Keratinocyte (primary cell): ENCODE measurements at regions not wholly inside any gene's neighbourhood (a gene's known extent, or its start where the extent isn't known, plus 50 kb on each side); places are given as distances from the start of the nearest gene placed in this dataset.
A peak's percentile ranks its signal among the peaks of the same experiment; 100 is the strongest.

ENCODE experiments used
- DNase-seq: peaks from one replicate; pipeline ENCODE4 v3.0.0-alpha.2; 2011; ENCODE audit warnings: low read depth, missing footprints, low spot score
- FAIRE-seq: peaks from 2 replicates; lab custom pipeline; 2011; peaks lifted over from hg19 to GRCh38; lab: Jason Lieb, UNC
- H2AFZ ChIP-seq: 2 replicates; pipeline ENCODE4 v1.6.0; 2012; ENCODE audit warnings: low read length, control low read depth, inconsistent platforms; ENCODE audit not compliant: control insufficient read depth
- H3K27ac ChIP-seq: 2 replicates; pipeline ENCODE4 v1.5.1; 2011; ENCODE audit warnings: low read length; ENCODE audit not compliant: control insufficient read depth, insufficient read depth
- H3K27me3 ChIP-seq: 3 replicates; pipeline ENCODE4 v1.6.0; 2011; ENCODE audit warnings: low read length; ENCODE audit not compliant: control insufficient read depth, insufficient read depth; ENCODE audit errors: extremely low read depth
- H3K36me3 ChIP-seq, 2 experiments: 2 replicates in 1 of 2; 3 replicates in 1 of 2; pipeline ENCODE4 v1.5.1; 2011; ENCODE audit warnings: low read length in 2 of 2, mild to moderate bottlenecking in 1 of 2; ENCODE audit not compliant: control insufficient read depth in 2 of 2, insufficient read depth in 2 of 2; ENCODE audit errors: extremely low read depth in 1 of 2
- H3K4me1 ChIP-seq: 3 replicates; pipeline ENCODE4 v1.5.1; 2011; ENCODE audit warnings: low read length; ENCODE audit not compliant: control insufficient read depth, insufficient read depth; ENCODE audit errors: extremely low read depth
- H3K4me2 ChIP-seq: 3 replicates; pipeline ENCODE4 v1.6.0; 2011; ENCODE audit warnings: low read depth, low read length; ENCODE audit not compliant: control insufficient read depth, insufficient read depth; ENCODE audit errors: extremely low read depth
- H3K4me3 ChIP-seq, 3 experiments: fragments of 200-600 bp in 1 of 3; sonication (generic) in 1 of 3; 2 replicates in 2 of 3; 3 replicates in 1 of 3; pipeline ENCODE4 v1.5.1; 2011 to 2016; ENCODE audit warnings: low read length in 3 of 3, mild to moderate bottlenecking in 3 of 3, control low read depth in 2 of 3, inconsistent platforms in 1 of 3, low read depth in 1 of 3, mixed read lengths in 1 of 3, mixed run types in 1 of 3, moderate library complexity in 1 of 3; ENCODE audit not compliant: control insufficient read depth in 2 of 3, insufficient read depth in 2 of 3; ENCODE audit errors: extremely low read depth in 1 of 3
- H3K79me2 ChIP-seq: 2 replicates; pipeline ENCODE4 v1.6.0; 2012; ENCODE audit warnings: low read length; ENCODE audit not compliant: control insufficient read depth, insufficient read depth
- H3K9ac ChIP-seq: 3 replicates; pipeline ENCODE4 v1.6.0; 2011; ENCODE audit warnings: low read length; ENCODE audit not compliant: control insufficient read depth, insufficient read depth; ENCODE audit errors: extremely low read depth
- H3K9me1 ChIP-seq: 3 replicates; pipeline ENCODE4 v1.6.0; 2011; ENCODE audit warnings: low read length; ENCODE audit not compliant: control insufficient read depth, insufficient read depth; ENCODE audit errors: extremely low read depth
- H3K9me3 ChIP-seq: 2 replicates; pipeline ENCODE4 v1.5.1; 2012; ENCODE audit warnings: low read depth, low read length; ENCODE audit not compliant: control insufficient read depth
- H4K20me1 ChIP-seq: 3 replicates; pipeline ENCODE4 v1.6.0; 2011; ENCODE audit warnings: low read length; ENCODE audit not compliant: control insufficient read depth, insufficient read depth; ENCODE audit errors: extremely low read depth
- EZH2 ChIP-seq: IDR thresholded peaks from one replicate; pipeline ENCODE4 v1.6.1; 2012; ENCODE audit warnings: inconsistent platforms, mild to moderate bottlenecking, low read length, moderate library complexity
- dilution Hi-C: fragments of 300-500 bp; cut with MboI; formaldehyde crosslinking; loops from one replicate; pipeline ENCODE4 v1.7.0; 2020; ENCODE audit warnings: low sequenced_read_pairs; ENCODE audit not compliant: extremely low pct_ligation_motif_present
- TF ChIP-seq, protein P1 (sequence below), 3 experiments: IDR thresholded peaks in 1 of 3; conservative IDR thresholded peaks in 1 of 3; optimal IDR thresholded peaks in 1 of 3; 2 replicates in 2 of 3; 3 replicates in 1 of 3; pipeline versions ENCODE3 to v1.5.1; 2011; ENCODE audit warnings: low read length in 3 of 3, mild to moderate bottlenecking in 3 of 3, moderate library complexity in 2 of 3, control low read depth in 1 of 3, inconsistent platforms in 1 of 3; ENCODE audit not compliant: insufficient read depth in 2 of 3; ENCODE audit errors: extremely low read depth in 1 of 3

DNA sequence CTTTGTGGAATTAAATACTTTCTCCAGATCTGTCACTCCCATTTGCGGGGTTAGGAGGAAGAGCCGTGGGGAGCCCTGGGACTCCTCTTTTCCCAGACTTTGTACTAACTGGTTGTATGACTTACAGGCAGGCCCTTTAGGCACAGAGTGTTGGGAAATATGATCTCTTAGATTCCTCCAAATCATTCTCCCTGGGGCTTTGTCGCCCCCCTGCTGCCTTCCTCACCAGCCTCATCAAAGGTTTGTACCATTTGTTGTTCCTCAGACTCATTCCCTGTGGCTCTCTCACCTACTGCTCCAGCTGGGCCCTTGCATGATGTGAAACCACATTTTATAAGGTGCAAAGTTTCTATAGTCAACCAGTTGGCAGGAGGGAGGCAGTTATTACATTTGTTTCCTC, 56.4 kb downstream of the CRYGS start:
- H3K27me3 ChIP-seq, result no peaks in the 10 kb centered on the region
- H3K9me3 ChIP-seq, result no peaks in the 10 kb centered on the region
- H3K4me3 ChIP-seq, result no peak overlapping the region
- DNase-seq (no peak), FAIRE-seq (no peak)
- H2AFZ ChIP-seq, result no peak overlapping the region
- H3K9ac ChIP-seq, result no peak overlapping the region
- TF ChIP-seq EZH2, result no peak
- TF ChIP-seq, protein P1, sequence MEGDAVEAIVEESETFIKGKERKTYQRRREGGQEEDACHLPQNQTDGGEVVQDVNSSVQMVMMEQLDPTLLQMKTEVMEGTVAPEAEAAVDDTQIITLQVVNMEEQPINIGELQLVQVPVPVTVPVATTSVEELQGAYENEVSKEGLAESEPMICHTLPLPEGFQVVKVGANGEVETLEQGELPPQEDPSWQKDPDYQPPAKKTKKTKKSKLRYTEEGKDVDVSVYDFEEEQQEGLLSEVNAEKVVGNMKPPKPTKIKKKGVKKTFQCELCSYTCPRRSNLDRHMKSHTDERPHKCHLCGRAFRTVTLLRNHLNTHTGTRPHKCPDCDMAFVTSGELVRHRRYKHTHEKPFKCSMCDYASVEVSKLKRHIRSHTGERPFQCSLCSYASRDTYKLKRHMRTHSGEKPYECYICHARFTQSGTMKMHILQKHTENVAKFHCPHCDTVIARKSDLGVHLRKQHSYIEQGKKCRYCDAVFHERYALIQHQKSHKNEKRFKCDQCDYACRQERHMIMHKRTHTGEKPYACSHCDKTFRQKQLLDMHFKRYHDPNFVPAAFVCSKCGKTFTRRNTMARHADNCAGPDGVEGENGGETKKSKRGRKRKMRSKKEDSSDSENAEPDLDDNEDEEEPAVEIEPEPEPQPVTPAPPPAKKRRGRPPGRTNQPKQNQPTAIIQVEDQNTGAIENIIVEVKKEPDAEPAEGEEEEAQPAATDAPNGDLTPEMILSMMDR (optimal IDR thresholded peaks at IDR 0.05 in 1 of 3, IDR thresholded peaks at IDR 0.05 in 1 of 3, conservative IDR thresholded peaks at IDR 0.05 in 1 of 3; ENCODE audit: extremely low read depth in 1 of 3, insufficient read depth in 2 of 3, low read length in 3 of 3), result peak in 1 of 3 experiments; percentile 30
- H3K9me1 ChIP-seq, result no peaks in the 10 kb centered on the region
- no peaks in the 10 kb centered on the region for H3K36me3 ChIP-seq
- H3K79me2 ChIP-seq, result no peaks in the 10 kb centered on the region
- no peak overlapping the region for H3K27ac ChIP-seq
- H3K4me1 ChIP-seq, result no peaks in the 10 kb centered on the region
- H4K20me1 ChIP-seq, result no peaks in the 10 kb centered on the region
- dilution Hi-C loops, result no loop called here
- H3K4me2 ChIP-seq, result no peak overlapping the region

DNA sequence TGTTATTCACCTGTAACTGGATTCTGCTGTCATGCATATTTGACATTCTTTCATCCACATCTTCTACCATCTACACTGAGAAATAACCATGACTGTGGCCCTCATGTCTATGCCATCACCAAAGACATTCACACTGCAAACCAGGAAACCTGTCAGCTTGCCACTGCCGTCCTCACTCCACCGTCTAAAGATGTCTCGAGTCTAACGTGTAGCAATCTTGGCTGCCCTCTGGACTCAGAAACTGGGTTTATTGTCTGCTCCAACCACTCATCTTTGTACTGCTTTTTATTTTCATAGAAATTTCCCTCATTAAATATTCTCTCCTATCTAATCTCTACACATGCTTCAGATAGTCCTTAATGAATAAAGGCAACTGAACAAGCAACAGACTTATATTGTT, 57.1 kb downstream of the CRYGS start:
- no peak for TF ChIP-seq EZH2
- TF ChIP-seq, protein P1 (optimal IDR thresholded peaks at IDR 0.05 in 1 of 3, IDR thresholded peaks at IDR 0.05 in 1 of 3, conservative IDR thresholded peaks at IDR 0.05 in 1 of 3; ENCODE audit: extremely low read depth in 1 of 3, insufficient read depth in 2 of 3, low read length in 3 of 3), result no peak
- no peaks in the 10 kb centered on the region for H3K36me3 ChIP-seq
- H3K9ac ChIP-seq, result no peak overlapping the region
- H3K27ac ChIP-seq, result no peak overlapping the region
- no peaks in the 10 kb centered on the region for H4K20me1 ChIP-seq
- H3K9me1 ChIP-seq, result no peaks in the 10 kb centered on the region
- no peaks in the 10 kb centered on the region for H3K4me1 ChIP-seq
- FAIRE-seq (no peak), DNase-seq (no peak)
- H2AFZ ChIP-seq, result no peak overlapping the region
- dilution Hi-C loops, result no loop called here
- H3K27me3 ChIP-seq, result no peaks in the 10 kb centered on the region
- H3K4me3 ChIP-seq, result no peak overlapping the region
- no peaks in the 10 kb centered on the region for H3K79me2 ChIP-seq
- no peak overlapping the region for H3K4me2 ChIP-seq
- no peaks in the 10 kb centered on the region for H3K9me3 ChIP-seq
